Calu3 (cell line): ENCODE measurements at regions not wholly inside any gene's neighbourhood (a gene's known extent, or its start where the extent isn't known, plus 50 kb on each side); places are given as distances from the start of the nearest gene placed in this dataset.

Experiments
- BruUV-seq: library from RNA; stranded (reverse); fragments of 400-500 nt; replicated peaks from 2 replicates; lab custom pipeline; 2021; lab: Mats Ljungman, UMichigan
- CTCF ChIA-PET: fragments of 300-600 bp; sonication (Branson Sonifier 250); formaldehyde crosslinking; loops from one replicate; lab custom pipeline; 2022; ENCODE audit warnings: antibody characterized with exemption; lab: Charles Lee
- DNase-seq: peaks from one replicate; pipeline ENCODE4 v3.0.0; 2022
- H3K27ac Mint-ChIP-seq: one replicate; pipeline ENCODE4 v1.8.0; 2022; ENCODE audit warnings: mixed read lengths; ENCODE audit not compliant: unreplicated experiment
- H3K27me3 Mint-ChIP-seq: one replicate; pipeline ENCODE4 v1.8.0; 2022; ENCODE audit warnings: mixed read lengths; ENCODE audit not compliant: unreplicated experiment
- H3K36me3 Mint-ChIP-seq: one replicate; pipeline ENCODE4 v1.8.0; 2022; ENCODE audit warnings: mild to moderate bottlenecking, moderate library complexity, mixed read lengths; ENCODE audit not compliant: insufficient read depth, unreplicated experiment
- H3K4me1 Mint-ChIP-seq: one replicate; pipeline ENCODE4 v1.8.0; 2022; ENCODE audit warnings: mild to moderate bottlenecking, low read depth, mixed read lengths; ENCODE audit not compliant: unreplicated experiment
- H3K4me3 Mint-ChIP-seq: one replicate; pipeline ENCODE4 v1.8.0; 2022; ENCODE audit warnings: mild to moderate bottlenecking, low read depth, moderate library complexity, mixed read lengths; ENCODE audit not compliant: unreplicated experiment
- H3K9me3 Mint-ChIP-seq: one replicate; pipeline ENCODE4 v1.8.0; 2022; ENCODE audit warnings: low read depth, mixed read lengths; ENCODE audit not compliant: unreplicated experiment
- CTCF ChIP-seq: fragments of 200-600 bp; IDR thresholded peaks from one replicate; pipeline ENCODE4 v1.8.0; 2022; ENCODE audit warnings: antibody characterized with exemption; ENCODE audit not compliant: unreplicated experiment
- intact Hi-C: fragments of 100-400 bp; cut with micrococcal nuclease; formaldehyde crosslinking; loops from one replicate; pipeline ENCODE4 v1.10.0; 2022; ENCODE audit not compliant: unreplicated experiment

DNA sequence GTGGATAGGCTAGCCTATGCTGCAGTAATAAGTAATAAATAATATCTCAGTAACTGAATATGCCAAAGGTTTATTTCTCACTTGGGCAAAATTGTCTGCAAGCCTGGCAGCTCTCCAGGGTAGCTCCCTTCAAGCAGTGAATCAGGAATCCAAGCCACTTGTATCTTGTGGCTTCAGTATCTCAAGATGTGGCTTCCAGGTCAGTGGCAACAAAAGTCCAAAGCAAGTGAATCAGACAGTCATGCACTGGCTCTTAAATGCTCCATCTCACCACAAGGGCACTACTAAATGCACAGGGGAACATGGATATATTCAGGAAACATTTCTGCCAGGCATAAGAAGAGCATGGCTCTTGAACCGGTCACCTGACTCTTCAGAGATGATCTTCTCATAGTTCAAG is 126.3 kb downstream of the KCTD12 start:
- H3K4me1 Mint-ChIP-seq: no peaks in the 10 kb centered on the region
- intact Hi-C loops: no loop called here
- CTCF ChIA-PET: no interaction called here
- BruUV-seq: no TSS peak
- no peaks in the 10 kb centered on the region for H3K9me3 Mint-ChIP-seq
- H3K36me3 Mint-ChIP-seq: no peaks in the 10 kb centered on the region
- TF ChIP-seq CTCF: no peak
- no peak overlapping the region for H3K27ac Mint-ChIP-seq
- H3K4me3 Mint-ChIP-seq: no peak overlapping the region
- H3K27me3 Mint-ChIP-seq: no peaks in the 10 kb centered on the region
- no peak for DNase-seq

DNA sequence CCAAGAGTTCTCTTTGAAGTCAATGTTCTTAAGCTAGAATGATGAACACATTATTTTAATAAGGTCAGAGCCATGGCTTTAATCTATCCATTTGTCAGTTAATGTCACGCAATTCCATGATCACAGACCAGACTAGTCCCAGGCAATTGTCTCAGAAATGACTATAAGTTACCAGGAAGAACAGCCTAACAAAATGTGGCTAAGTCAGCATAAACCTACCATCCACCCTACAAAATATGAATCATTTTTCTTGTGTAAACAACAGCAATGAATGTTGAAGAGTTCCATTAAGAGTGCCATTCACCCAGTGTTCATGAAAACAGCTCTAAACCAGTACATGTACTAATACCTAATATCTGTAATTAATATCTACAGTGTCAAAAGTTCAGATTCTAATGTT is 127.5 kb downstream of the KCTD12 start:
- intact Hi-C loops: no loop called here
- H3K9me3 Mint-ChIP-seq: no peaks in the 10 kb centered on the region
- H3K27ac Mint-ChIP-seq: no peak overlapping the region
- no peak for TF ChIP-seq CTCF
- H3K4me3 Mint-ChIP-seq: no peak overlapping the region
- H3K27me3 Mint-ChIP-seq: no peaks in the 10 kb centered on the region
- no peaks in the 10 kb centered on the region for H3K36me3 Mint-ChIP-seq
- CTCF ChIA-PET: no interaction called here
- DNase-seq: no peak
- no peaks in the 10 kb centered on the region for H3K4me1 Mint-ChIP-seq
- no TSS peak for BruUV-seq

GRCh38 chr13:76758257-76758656 is 127.9 kb downstream of the KCTD12 start:
- CTCF ChIA-PET: no interaction called here
- no peaks in the 10 kb centered on the region for H3K4me1 Mint-ChIP-seq

DNA sequence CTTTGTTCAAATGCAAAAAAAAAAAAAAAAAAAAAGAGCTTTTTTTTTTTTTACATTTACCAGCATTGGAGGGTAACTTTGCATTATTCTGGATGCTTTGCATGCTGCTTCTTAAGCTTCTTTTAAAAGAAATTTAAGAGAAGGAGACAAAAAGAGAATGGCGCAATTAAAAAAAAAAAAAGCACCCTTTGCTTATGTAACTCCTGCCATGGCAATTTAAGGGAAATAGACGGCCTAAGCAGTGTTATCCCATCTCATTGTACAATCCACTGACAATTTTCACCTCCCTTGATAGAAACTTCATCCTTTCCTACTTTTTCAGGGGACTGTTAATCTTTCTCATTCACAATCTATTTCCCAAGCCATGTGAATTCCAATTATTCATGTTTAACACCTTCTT is 129.8 kb downstream of the KCTD12 start:
- no peak for TF ChIP-seq CTCF
- no peaks in the 10 kb centered on the region for H3K4me1 Mint-ChIP-seq
- no peak overlapping the region for H3K4me3 Mint-ChIP-seq
- H3K27ac Mint-ChIP-seq: no peak overlapping the region
- no peaks in the 10 kb centered on the region for H3K9me3 Mint-ChIP-seq
- BruUV-seq: no TSS peak
- H3K36me3 Mint-ChIP-seq: no peaks in the 10 kb centered on the region
- H3K27me3 Mint-ChIP-seq: no peaks in the 10 kb centered on the region
- CTCF ChIA-PET: no interaction called here
- intact Hi-C loops: no loop called here
- no peak for DNase-seq

More at GRCh38 chr13:76758257-76758656, 127.9 kb downstream of the KCTD12 start:
- TF ChIP-seq CTCF: no peak
- no peak for DNase-seq
- Mint-ChIP-seq H3K36me3 (no peaks in the 10 kb centered on the region), H3K27me3 (no peaks in the 10 kb centered on the region), H3K27ac (no peak overlapping the region), H3K9me3 (no peaks in the 10 kb centered on the region), H3K4me3 (no peak overlapping the region)
- intact Hi-C loops: no loop called here
- no TSS peak for BruUV-seq

DNA sequence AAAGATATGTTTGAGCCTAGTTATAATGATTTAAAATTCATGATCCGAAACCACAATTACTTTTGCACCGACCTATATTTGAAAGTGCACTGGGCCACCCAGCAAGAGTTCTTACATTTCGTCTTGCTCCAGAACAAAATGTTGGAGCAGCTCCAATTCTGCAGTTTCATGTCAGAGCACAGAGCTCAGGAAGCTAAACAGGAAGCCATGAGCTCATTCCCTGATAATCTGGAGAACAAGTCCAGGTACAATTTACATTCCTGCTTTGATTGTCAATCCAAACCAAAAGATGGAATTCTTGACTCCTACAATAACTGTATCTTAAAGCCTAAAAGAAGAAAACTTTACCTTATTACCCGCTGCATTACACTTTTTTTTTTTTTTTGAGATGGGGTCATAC is 131.8 kb downstream of the KCTD12 start:
- Mint-ChIP-seq H3K36me3 (no peaks in the 10 kb centered on the region), H3K4me3 (no peak overlapping the region), H3K4me1 (no peaks in the 10 kb centered on the region), H3K27me3 (no peaks in the 10 kb centered on the region), H3K27ac (no peak overlapping the region), H3K9me3 (no peaks in the 10 kb centered on the region)
- DNase-seq: no peak
- no TSS peak for BruUV-seq
- intact Hi-C loops: no loop called here
- CTCF ChIA-PET: no interaction called here
- TF ChIP-seq CTCF: no peak
